ENCODE measurements at regions not wholly inside any gene's neighbourhood (a gene's known extent, or its start where the extent isn't known, plus 50 kb on each side); places are given as distances from the start of the nearest gene placed in this dataset.

GRCh38 chr10:58001159-58001558 is 266.5 kb downstream of the IPMK start:
- Mint-ChIP-seq H3K36me3 (no peaks in the 10 kb centered on the region), H3K27me3 (peaks cover 0 to 3% (median 0%) of the 10 kb centered on the region in 5 donors), H3K9me3 (peaks cover 0 to 12% (median 0%) of the 10 kb centered on the region in 11 donors), H3K27ac (no peak overlapping the region), H3K4me3 (no peak overlapping the region), H3K4me1 (no peaks in the 10 kb centered on the region)
- no peak for ATAC-seq
- ChIA-PET POLR2A (no interaction called here), CTCF (no interaction called here)
- H3K27ac ChIP-seq (ENCODE audit: low read depth, low read length) = no peak overlapping the region
- H3K4me3 ChIP-seq (ENCODE audit: low read length) = no peak overlapping the region
- H3K9me3 ChIP-seq (ENCODE audit: control insufficient read depth in 2 of 3, low read length in 3 of 3) = no peaks in the 10 kb centered on the region
- DNase-seq = no peak
- no peaks in the 10 kb centered on the region for H3K27me3 ChIP-seq (ENCODE audit: control insufficient read depth in 2 of 2, insufficient read depth in 2 of 2, low read length in 2 of 2)
- no peaks in the 10 kb centered on the region for H3K36me3 ChIP-seq (ENCODE audit: control insufficient read depth in 2 of 3, insufficient read depth in 3 of 3, low read length in 3 of 3)
- intact Hi-C loops (cut with micrococcal nuclease) = no loop called here
- no peaks in the 10 kb centered on the region for H3K4me1 ChIP-seq (ENCODE audit: control insufficient read depth in 2 of 2, insufficient read depth in 2 of 2, low read length in 2 of 2)

GRCh38 chr10:57996536-57996935 is 271.2 kb downstream of the IPMK start:
- Mint-ChIP-seq H3K27ac (no peak overlapping the region), H3K9me3 (peaks cover 0 to 11% (median 0%) of the 10 kb centered on the region in 11 donors), H3K27me3 (no peaks in the 10 kb centered on the region), H3K4me1 (no peaks in the 10 kb centered on the region), H3K4me3 (no peak overlapping the region), H3K36me3 (no peaks in the 10 kb centered on the region)
- no peaks in the 10 kb centered on the region for H3K4me1 ChIP-seq (ENCODE audit: control insufficient read depth in 2 of 2, insufficient read depth in 2 of 2, low read length in 2 of 2)
- H3K4me3 ChIP-seq (ENCODE audit: low read length) = no peak overlapping the region
- DNase-seq = no peak
- no peaks in the 10 kb centered on the region for H3K36me3 ChIP-seq (ENCODE audit: control insufficient read depth in 2 of 3, insufficient read depth in 3 of 3, low read length in 3 of 3)
- H3K27me3 ChIP-seq (ENCODE audit: control insufficient read depth in 2 of 2, insufficient read depth in 2 of 2, low read length in 2 of 2) = no peaks in the 10 kb centered on the region
- intact Hi-C loops (cut with micrococcal nuclease) = no loop called here
- POLR2A ChIA-PET = interaction anchor here (0.7 kb wide), 1 partner anchor 13 kb away, joined by 3 read pairs; no protein-coding TSS in a partner anchor
- CTCF ChIA-PET = no interaction called here
- H3K27ac ChIP-seq (ENCODE audit: low read depth, low read length) = no peak overlapping the region
- ATAC-seq = no peak
- no peaks in the 10 kb centered on the region for H3K9me3 ChIP-seq (ENCODE audit: control insufficient read depth in 2 of 3, low read length in 3 of 3)

- no peaks in the 10 kb centered on the region for H3K9me3 ChIP-seq (ENCODE audit: control insufficient read depth in 2 of 3, low read length in 3 of 3)
- Mint-ChIP-seq H3K27me3 (peaks cover 0 to 5% (median 0%) of the 10 kb centered on the region in 5 donors), H3K4me3 (no peak overlapping the region), H3K4me1 (no peaks in the 10 kb centered on the region), H3K36me3 (no peaks in the 10 kb centered on the region), H3K9me3 (peaks cover 0 to 6% (median 0%) of the 10 kb centered on the region in 11 donors), H3K27ac (no peak overlapping the region)
- H3K4me1 ChIP-seq (ENCODE audit: control insufficient read depth in 2 of 2, insufficient read depth in 2 of 2, low read length in 2 of 2) = no peaks in the 10 kb centered on the region
- H3K4me3 ChIP-seq (ENCODE audit: low read length) = no peak overlapping the region
- no peaks in the 10 kb centered on the region for H3K27me3 ChIP-seq (ENCODE audit: control insufficient read depth in 2 of 2, insufficient read depth in 2 of 2, low read length in 2 of 2)
- CTCF ChIA-PET = no interaction called here
- ATAC-seq (no peak), DNase-seq (no peak)
- no peaks in the 10 kb centered on the region for H3K36me3 ChIP-seq (ENCODE audit: control insufficient read depth in 2 of 3, insufficient read depth in 3 of 3, low read length in 3 of 3)
- POLR2A ChIA-PET = no interaction called here
- H3K27ac ChIP-seq (ENCODE audit: low read depth, low read length) = no peak overlapping the region
- intact Hi-C loops (cut with micrococcal nuclease) = no loop called here
Measured at GRCh38 chr10:57993302-57993701, 274.4 kb downstream of the IPMK start.

- CTCF ChIA-PET = no interaction called here
- intact Hi-C loops (cut with micrococcal nuclease) = no loop called here
- H3K4me3 Mint-ChIP-seq = no peak overlapping the region
Measured at GRCh38 chr10:57992321-57993077, 275.2 kb downstream of the IPMK start.

GRCh38 chr10:57988964-57989363 is 278.7 kb downstream of the IPMK start:
- intact Hi-C loops (cut with micrococcal nuclease) = no loop called here
- Histone ChIP-seq H3K9me3 (ENCODE audit: control insufficient read depth in 2 of 3, low read length in 3 of 3) (no peaks in the 10 kb centered on the region), H3K27me3 (ENCODE audit: control insufficient read depth in 2 of 2, insufficient read depth in 2 of 2, low read length in 2 of 2) (no peaks in the 10 kb centered on the region), H3K27ac (ENCODE audit: low read depth, low read length) (no peak overlapping the region), H3K4me1 (ENCODE audit: control insufficient read depth in 2 of 2, insufficient read depth in 2 of 2, low read length in 2 of 2) (no peaks in the 10 kb centered on the region), H3K36me3 (ENCODE audit: control insufficient read depth in 2 of 3, insufficient read depth in 3 of 3, low read length in 3 of 3) (no peaks in the 10 kb centered on the region), H3K4me3 (ENCODE audit: low read length) (no peak overlapping the region)
- DNase-seq (no peak), ATAC-seq (no peak)
- ChIA-PET CTCF (no interaction called here), POLR2A (no interaction called here)
- no peaks in the 10 kb centered on the region for H3K36me3 Mint-ChIP-seq
- H3K27ac Mint-ChIP-seq = no peak overlapping the region
- no peak overlapping the region for H3K4me3 Mint-ChIP-seq
- no peaks in the 10 kb centered on the region for H3K4me1 Mint-ChIP-seq
- H3K27me3 Mint-ChIP-seq = peaks cover 0 to 5% (median 0%) of the 10 kb centered on the region in 5 donors
- H3K9me3 Mint-ChIP-seq = peaks cover 0 to 2% (median 0%) of the 10 kb centered on the region in 11 donors

More at GRCh38 chr10:57992321-57993077, 275.2 kb downstream of the IPMK start:
- no peaks in the 10 kb centered on the region for H3K36me3 ChIP-seq (ENCODE audit: control insufficient read depth in 2 of 3, insufficient read depth in 3 of 3, low read length in 3 of 3)
- Mint-ChIP-seq H3K27me3 (peaks cover 0 to 5% (median 0%) of the 10 kb centered on the region in 5 donors), H3K27ac (no peak overlapping the region), H3K9me3 (peaks cover 0 to 6% (median 0%) of the 10 kb centered on the region in 11 donors), H3K36me3 (no peaks in the 10 kb centered on the region), H3K4me1 (no peaks in the 10 kb centered on the region)
- no peak overlapping the region for H3K4me3 ChIP-seq (ENCODE audit: low read length)
- no peak overlapping the region for H3K27ac ChIP-seq (ENCODE audit: low read depth, low read length)
- ATAC-seq = no peak
- POLR2A ChIA-PET = no interaction called here
- DNase-seq = no peak
- no peaks in the 10 kb centered on the region for H3K9me3 ChIP-seq (ENCODE audit: control insufficient read depth in 2 of 3, low read length in 3 of 3)
- H3K4me1 ChIP-seq (ENCODE audit: control insufficient read depth in 2 of 2, insufficient read depth in 2 of 2, low read length in 2 of 2) = no peaks in the 10 kb centered on the region
- H3K27me3 ChIP-seq (ENCODE audit: control insufficient read depth in 2 of 2, insufficient read depth in 2 of 2, low read length in 2 of 2) = no peaks in the 10 kb centered on the region

- intact Hi-C loops (cut with micrococcal nuclease) = no loop called here
- Mint-ChIP-seq H3K4me3 (no peak overlapping the region), H3K9me3 (peaks cover 0 to 2% (median 0%) of the 10 kb centered on the region in 11 donors), H3K27me3 (peaks cover 0 to 5% (median 0%) of the 10 kb centered on the region in 5 donors), H3K27ac (no peak overlapping the region), H3K4me1 (no peaks in the 10 kb centered on the region), H3K36me3 (no peaks in the 10 kb centered on the region)
- Histone ChIP-seq H3K4me1 (ENCODE audit: control insufficient read depth in 2 of 2, insufficient read depth in 2 of 2, low read length in 2 of 2) (no peaks in the 10 kb centered on the region), H3K27me3 (ENCODE audit: control insufficient read depth in 2 of 2, insufficient read depth in 2 of 2, low read length in 2 of 2) (no peaks in the 10 kb centered on the region), H3K36me3 (ENCODE audit: control insufficient read depth in 2 of 3, insufficient read depth in 3 of 3, low read length in 3 of 3) (no peaks in the 10 kb centered on the region), H3K27ac (ENCODE audit: low read depth, low read length) (no peak overlapping the region), H3K9me3 (ENCODE audit: control insufficient read depth in 2 of 3, low read length in 3 of 3) (no peaks in the 10 kb centered on the region), H3K4me3 (ENCODE audit: low read length) (no peak overlapping the region)
- CTCF ChIA-PET = no interaction called here
- DNase-seq (no peak), ATAC-seq (no peak)
- POLR2A ChIA-PET = no interaction called here
Measured at GRCh38 chr10:57987055-57987721, 280.5 kb downstream of the IPMK start.

GRCh38 chr10:57986422-57986821 is 281.3 kb downstream of the IPMK start:
- POLR2A ChIA-PET = no interaction called here
- Histone ChIP-seq H3K27me3 (ENCODE audit: control insufficient read depth in 2 of 2, insufficient read depth in 2 of 2, low read length in 2 of 2) (no peaks in the 10 kb centered on the region), H3K9me3 (ENCODE audit: control insufficient read depth in 2 of 3, low read length in 3 of 3) (no peaks in the 10 kb centered on the region), H3K4me1 (ENCODE audit: control insufficient read depth in 2 of 2, insufficient read depth in 2 of 2, low read length in 2 of 2) (no peaks in the 10 kb centered on the region), H3K4me3 (ENCODE audit: low read length) (no peak overlapping the region), H3K36me3 (ENCODE audit: control insufficient read depth in 2 of 3, insufficient read depth in 3 of 3, low read length in 3 of 3) (no peaks in the 10 kb centered on the region), H3K27ac (ENCODE audit: low read depth, low read length) (no peak overlapping the region)
- Mint-ChIP-seq H3K4me1 (no peaks in the 10 kb centered on the region), H3K27ac (no peak overlapping the region), H3K36me3 (no peaks in the 10 kb centered on the region), H3K27me3 (peaks cover 0 to 5% (median 0%) of the 10 kb centered on the region in 5 donors), H3K9me3 (peaks cover 0 to 7% (median 0%) of the 10 kb centered on the region in 11 donors), H3K4me3 (no peak overlapping the region)
- intact Hi-C loops (cut with micrococcal nuclease) = no loop called here
- DNase-seq (no peak), ATAC-seq (no peak)
- CTCF ChIA-PET = no interaction called here
